HG02588 (cell line): ENCODE measurements at regions not wholly inside any gene's neighbourhood (a gene's known extent, or its start where the extent isn't known, plus 50 kb on each side); places are given as distances from the start of the nearest gene placed in this dataset.
"Not testable (repeated sequence)": the region's sequence is repeated elsewhere in the genome, so short reads cannot be mapped to it uniquely, and the experiment has no call there.

Experiments used
- ATAC-seq: cut with Tn5 transposase; IDR thresholded peaks from one replicate; pipeline ENCODE4 v1.9.1; 2021; ENCODE audit warnings: mild to moderate bottlenecking, moderate library complexity; ENCODE audit not compliant: unreplicated experiment

DNA sequence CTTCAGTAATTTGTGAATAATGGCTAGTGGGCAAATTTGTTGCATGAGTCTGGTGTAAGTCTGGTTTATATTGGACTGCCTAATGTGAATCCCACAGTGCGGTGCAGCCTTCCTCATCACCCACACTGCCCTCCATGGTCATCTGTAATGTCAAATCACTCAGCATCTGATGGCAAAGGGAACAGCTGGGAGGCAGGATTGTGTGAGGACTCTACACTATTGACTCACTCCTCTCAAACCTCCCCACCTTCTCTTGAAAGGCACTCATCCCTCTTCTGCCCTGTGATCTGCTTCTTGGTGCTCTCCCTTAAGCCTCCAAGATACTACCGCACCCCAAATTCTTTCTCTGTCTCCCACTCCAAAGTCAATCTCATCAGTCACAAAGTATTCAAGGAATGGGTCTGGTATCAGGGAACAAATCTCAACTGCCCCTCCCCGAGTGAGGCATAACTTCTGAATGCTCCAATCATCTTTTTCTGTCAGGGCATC, 146.0 kb upstream of the BEND6 start:
- ATAC-seq = no peak

DNA sequence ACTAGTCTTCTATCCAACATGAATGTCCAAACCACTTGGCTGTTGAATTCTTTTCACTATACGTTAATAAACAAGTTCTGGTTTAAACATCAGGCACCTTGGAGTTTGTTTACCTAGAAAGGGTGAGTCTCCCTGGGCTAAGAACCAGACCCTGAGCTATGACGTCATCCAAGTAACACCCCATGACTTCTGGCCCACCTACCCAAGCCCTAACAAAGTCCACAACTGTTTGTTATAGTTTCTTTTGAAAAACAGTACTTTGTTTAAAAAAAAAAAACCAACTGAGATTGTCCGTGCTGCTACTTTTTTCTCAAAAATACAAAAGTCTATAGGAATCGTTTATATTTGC, 146.9 kb upstream of the BEND6 start:
- ATAC-seq = no peak

GRCh38 chr6:56807326-56807988, 147.4 kb upstream of the BEND6 start:
- no peak for ATAC-seq

GRCh38 chr6:56806368-56806767, 148.5 kb upstream of the BEND6 start:
- ATAC-seq = no peak

DNA sequence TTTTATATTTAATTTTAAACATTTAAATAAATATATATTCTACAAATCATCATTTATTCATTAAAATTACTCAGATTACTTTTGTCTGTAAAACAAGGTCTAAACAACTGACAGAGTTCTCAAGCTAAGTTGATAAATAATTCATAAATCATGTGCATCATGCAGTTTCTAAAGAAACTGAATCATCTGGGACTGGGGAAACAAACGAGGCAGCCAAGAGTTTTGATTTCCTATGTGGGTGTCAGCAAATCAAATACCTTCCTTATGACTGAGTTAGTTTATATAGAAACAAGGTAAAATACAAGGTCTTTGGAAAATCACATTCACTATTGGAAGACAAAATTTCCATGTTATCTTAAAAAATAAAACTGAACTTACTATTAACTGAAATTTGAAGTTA, 149.9 kb upstream of the BEND6 start:
- ATAC-seq = no peak

GRCh38 chr6:56803594-56803993, 151.3 kb upstream of the BEND6 start:
- no peak for ATAC-seq

GRCh38 chr6:56802584-56802983, 152.3 kb upstream of the BEND6 start:
- ATAC-seq = no peak

- ATAC-seq = no peak
These were observed 154.9 kb upstream of the BEND6 start for GRCh38 chr6:56799989-56800388.

DNA sequence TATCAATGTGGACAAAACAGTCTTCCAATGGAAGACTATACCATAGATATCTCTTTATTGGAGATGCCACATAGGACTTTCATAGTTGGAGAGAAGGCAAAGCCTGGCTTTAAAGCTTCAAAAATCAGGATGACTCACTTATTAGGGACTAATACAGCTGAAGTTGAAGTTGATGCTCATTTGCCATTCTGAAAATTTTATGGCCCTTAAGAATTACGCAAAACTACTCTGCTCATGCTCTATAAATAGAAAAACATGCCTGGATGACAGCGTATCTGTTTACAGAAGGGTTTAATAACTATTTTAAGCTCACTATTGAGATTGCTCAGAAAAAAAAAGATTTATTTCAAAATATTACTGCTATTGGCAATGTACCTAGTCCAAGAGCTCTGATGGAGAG, 155.5 kb upstream of the DST start:
- no peak for ATAC-seq

GRCh38 chr6:56796196-56796532, 153.5 kb upstream of the DST start:
- no peak for ATAC-seq

DNA sequence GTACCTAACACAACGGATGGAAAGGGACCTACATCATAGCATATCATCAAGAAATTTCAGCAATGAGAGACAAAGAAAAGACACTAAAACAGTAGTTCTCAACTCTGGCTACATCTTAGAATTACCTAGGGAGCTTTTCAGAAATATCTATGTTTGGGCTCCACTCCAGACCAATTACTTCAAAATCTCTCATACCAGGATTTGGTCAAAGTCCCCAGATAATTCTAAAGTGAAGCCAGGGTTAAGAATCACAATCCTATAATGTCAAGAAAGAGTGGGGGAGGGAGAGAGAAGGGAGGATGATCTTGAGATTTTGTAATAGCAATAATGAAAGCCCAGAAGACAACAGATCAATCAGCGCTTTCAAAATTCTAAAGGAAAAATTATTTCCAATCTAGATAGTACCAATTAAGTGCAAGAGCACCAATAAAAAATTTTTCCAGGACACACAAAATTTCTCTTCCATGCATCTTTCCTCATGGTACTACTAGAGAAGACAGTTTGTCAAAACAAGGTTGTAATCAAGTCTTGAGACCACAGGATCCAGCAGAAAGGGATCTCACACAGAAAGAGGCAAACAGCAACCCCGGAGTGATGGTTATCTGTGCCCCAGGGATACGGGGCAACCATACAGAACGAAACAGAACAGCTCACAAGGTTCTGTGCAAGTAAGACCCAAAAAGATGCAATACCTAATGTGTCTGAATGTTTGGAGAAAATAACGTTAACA, 152.9 kb upstream of the DST start:
- no peak for ATAC-seq

GRCh38 chr6:56794421-56794820, 151.7 kb upstream of the DST start:
- ATAC-seq = peak; percentile 47

GRCh38 chr6:56793938-56794337, 151.2 kb upstream of the DST start:
- ATAC-seq = peak; percentile 11

- no peak for ATAC-seq
These were observed 147.7 kb upstream of the DST start for GRCh38 chr6:56790414-56790813.

DNA sequence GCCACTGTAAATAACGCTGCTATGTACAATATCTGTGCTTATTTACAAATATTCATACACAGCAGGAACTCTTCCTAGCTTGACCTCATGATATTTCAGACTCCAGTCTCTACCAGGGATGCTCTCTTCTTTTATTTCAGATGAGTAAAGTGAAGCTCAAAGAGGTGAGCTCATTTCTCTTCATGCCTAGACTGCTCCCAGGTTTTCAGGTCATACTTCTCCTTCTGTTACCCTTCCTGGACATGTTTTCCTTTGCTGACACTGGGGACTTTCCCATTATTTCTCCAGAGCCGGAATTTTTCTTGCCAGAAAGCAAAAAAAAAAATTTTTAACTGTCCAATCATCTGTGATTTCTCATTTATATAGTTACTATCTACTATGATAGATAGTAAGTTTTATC, 147.2 kb upstream of the DST start:
- no peak for ATAC-seq

DNA sequence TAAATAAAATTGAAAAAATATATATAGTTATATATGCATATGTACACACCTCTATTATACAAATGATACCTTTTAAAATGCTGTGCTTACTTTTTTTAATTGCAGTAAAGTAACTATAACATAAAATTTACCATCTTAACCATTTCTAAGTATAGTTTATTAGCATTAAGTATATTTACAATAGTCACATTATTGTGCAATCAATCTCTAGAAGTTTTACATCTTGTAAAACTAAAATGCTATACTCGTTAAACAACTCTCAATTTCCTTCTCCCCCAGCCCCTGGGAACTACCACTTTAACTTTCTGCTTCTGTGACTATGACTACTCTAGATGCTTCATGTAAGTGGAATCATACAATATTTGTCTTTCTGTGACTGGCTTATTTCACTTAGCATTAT, 146.7 kb upstream of the DST start:
- ATAC-seq = no peak

GRCh38 chr6:56787209-56787608, 144.5 kb upstream of the DST start:
- no peak for ATAC-seq

DNA sequence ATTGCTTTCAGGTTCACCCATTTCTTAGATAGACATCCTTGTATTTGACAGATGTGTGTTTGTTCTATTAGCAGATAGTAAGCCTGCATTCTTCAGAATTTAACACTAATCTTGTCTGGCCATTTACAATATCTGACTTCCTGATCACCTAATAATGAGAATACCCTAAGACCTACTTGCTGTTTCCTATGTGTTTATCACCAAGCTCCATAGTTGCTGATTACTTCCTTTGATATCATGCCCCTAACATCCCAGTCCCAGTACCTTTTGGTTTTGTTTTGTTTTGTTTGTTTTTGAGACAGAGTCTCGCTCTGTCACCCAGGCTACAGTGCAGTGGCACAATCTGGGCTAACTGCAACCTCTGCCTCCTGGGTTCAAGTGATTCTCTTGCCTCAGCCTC, 143.6 kb upstream of the DST start:
- ATAC-seq = no peak

DNA sequence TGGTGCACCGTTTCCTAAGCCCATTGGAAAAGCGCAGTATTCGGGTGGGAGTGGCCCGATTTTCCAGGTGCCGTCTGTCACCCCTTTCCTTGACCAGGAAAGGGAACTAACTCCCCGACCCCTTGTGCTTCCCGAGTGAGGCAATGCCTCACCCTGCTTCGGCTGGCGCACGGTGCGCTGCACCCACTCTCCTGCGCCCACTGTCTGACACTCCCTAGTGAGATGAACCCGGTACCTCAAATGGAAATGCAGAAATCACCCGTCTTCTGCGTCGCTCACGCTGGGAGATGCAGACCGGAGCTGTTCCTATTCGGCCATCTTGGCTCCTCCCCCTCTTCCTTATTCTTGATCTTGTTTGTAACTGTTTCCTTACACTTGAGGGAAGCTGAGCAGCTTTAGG, 142.8 kb upstream of the DST start:
- ATAC-seq = not testable (repeated sequence)

GRCh38 chr6:56780109-56780508, 137.4 kb upstream of the DST start:
- not testable (repeated sequence) for ATAC-seq

DNA sequence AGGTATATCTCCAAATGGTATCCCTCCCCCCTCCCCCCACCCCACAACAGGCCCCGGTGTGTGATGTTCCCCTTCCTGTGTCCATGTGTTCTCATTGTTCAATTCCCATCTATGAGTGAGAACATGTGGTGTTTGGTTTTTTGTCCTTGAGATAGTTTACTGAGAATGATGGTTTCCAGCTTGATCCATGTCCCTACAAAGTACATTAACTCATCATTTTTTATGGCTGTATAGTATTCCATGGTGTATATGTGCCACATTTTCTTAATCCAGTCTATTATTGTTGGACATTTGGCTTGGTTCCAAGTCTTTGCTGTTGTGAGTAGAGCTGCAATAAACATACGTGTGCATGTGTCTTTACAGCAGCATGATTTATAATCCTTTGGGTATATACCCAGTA, 135.8 kb upstream of the DST start:
- ATAC-seq = not testable (repeated sequence)

DNA sequence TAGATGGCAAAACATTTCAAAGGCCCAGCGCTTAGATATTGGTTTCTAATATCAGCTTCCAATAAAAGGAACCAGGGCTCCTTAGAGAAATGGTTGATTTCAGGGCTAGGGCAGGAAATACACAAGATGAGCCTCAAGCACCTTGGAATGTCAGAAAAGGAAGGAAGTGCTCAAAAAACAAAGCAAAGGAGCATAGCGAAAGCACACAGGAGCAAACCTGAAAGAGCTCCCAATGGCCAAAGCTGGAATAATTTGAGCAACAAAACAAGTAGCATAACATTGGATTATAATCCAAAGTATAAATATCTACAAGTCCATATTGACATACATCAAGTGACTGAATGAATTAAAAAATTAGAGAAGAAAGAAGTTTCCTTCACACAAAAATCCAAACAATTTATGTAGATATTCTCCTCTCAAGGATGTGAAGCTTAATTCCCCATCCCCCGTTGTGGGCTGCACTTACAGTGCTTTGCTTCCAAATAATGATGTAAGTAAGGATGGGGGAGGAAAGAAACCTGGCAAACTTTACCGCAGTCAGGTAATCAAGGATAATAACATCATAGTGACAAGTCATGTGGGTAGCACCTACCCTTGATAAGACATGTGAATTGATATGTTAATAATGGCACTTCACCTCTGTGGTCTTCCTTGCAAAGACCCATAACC, 132.9 kb upstream of the DST start:
- ATAC-seq = no peak
